GM23338 (cell line): ENCODE measurements at regions not wholly inside any gene's neighbourhood (a gene's known extent, or its start where the extent isn't known, plus 50 kb on each side); places are given as distances from the start of the nearest gene placed in this dataset.

Source experiments
- ATAC-seq: fragments of 200-7000 bp; cut with Tn5 transposase; 3 replicates; pipeline ENCODE4 v1.9.1; 2020
- DNase-seq: peaks from one replicate; pipeline ENCODE4 v3.0.0-alpha.2; 2015; ENCODE audit warnings: low spot score
- H2AFZ ChIP-seq: fragments of 200-600 bp; sonication (generic); 2 replicates; pipeline ENCODE4 v1.8.0; 2016; ENCODE audit warnings: antibody characterized with exemption, mild to moderate bottlenecking, moderate library complexity
- H3F3A ChIP-seq: fragments of 200-600 bp; sonication (generic); replicated peaks from 2 replicates; pipeline ENCODE4 v1.8.0; 2017; ENCODE audit warnings: antibody characterized with exemption, mixed run types, low read depth
- H3K27ac ChIP-seq: fragments of 200-600 bp; sonication (generic); 2 replicates; pipeline ENCODE4 v1.6.1; 2016; ENCODE audit warnings: low read depth
- H3K27me3 ChIP-seq: fragments of 200-600 bp; sonication (generic); 2 replicates; pipeline ENCODE4 v1.8.0; 2016; ENCODE audit warnings: mild to moderate bottlenecking, mixed run types, moderate library complexity; ENCODE audit not compliant: insufficient read depth
- H3K36me3 ChIP-seq: fragments of 200-600 bp; sonication (generic); 2 replicates; pipeline ENCODE4 v1.8.0; 2016; ENCODE audit warnings: mild to moderate bottlenecking; ENCODE audit not compliant: insufficient read depth
- H3K4me1 ChIP-seq: fragments of 200-600 bp; sonication (generic); 2 replicates; pipeline ENCODE4 v1.8.0; 2016; ENCODE audit warnings: mild to moderate bottlenecking, moderate library complexity; ENCODE audit not compliant: insufficient read depth
- H3K4me2 ChIP-seq: fragments of 200-600 bp; sonication (generic); 2 replicates; pipeline ENCODE4 v1.7.1; 2017; ENCODE audit warnings: mixed run types
- H3K4me3 ChIP-seq: fragments of 200-600 bp; sonication (generic); 2 replicates; pipeline ENCODE4 v1.6.1; 2016; ENCODE audit warnings: mixed run types
- H3K79me2 ChIP-seq: fragments of 200-600 bp; sonication (generic); replicated peaks from 2 replicates; pipeline ENCODE4 v1.8.0; 2017; ENCODE audit warnings: mild to moderate bottlenecking; ENCODE audit not compliant: insufficient read depth
- H3K9me2 ChIP-seq: fragments of 200-600 bp; sonication (generic); 2 replicates; pipeline ENCODE4 v1.8.0; 2017; ENCODE audit not compliant: insufficient read depth
- H4K20me1 ChIP-seq: fragments of 200-600 bp; sonication (generic); replicated peaks from 2 replicates; pipeline ENCODE4 v1.8.0; 2017; ENCODE audit warnings: mild to moderate bottlenecking; ENCODE audit not compliant: insufficient read depth
- H3K27ac Mint-ChIP-seq: 2 replicates; pipeline ENCODE4 v1.8.0; 2020; ENCODE audit warnings: inconsistent platforms, mild to moderate bottlenecking, moderate library complexity, mixed read lengths
- H3K27me3 Mint-ChIP-seq: 3 replicates; pipeline ENCODE4 v1.8.0; 2022; ENCODE audit warnings: low read depth, mild to moderate bottlenecking, moderate library complexity, mixed read lengths, inconsistent platforms; ENCODE audit not compliant: insufficient read depth, poor library complexity
- H3K36me3 Mint-ChIP-seq: 3 replicates; pipeline ENCODE4 v1.8.0; 2021; ENCODE audit warnings: low read depth, mild to moderate bottlenecking, inconsistent platforms, moderate library complexity, mixed read lengths
- H3K4me1 Mint-ChIP-seq: 3 replicates; pipeline ENCODE4 v1.8.0; 2020; ENCODE audit warnings: mild to moderate bottlenecking, inconsistent platforms, mixed read lengths
- H3K4me3 Mint-ChIP-seq: 3 replicates; pipeline ENCODE4 v1.8.0; 2021; ENCODE audit warnings: moderate library complexity, mild to moderate bottlenecking, inconsistent platforms, mixed read lengths
- H3K9me3 Mint-ChIP-seq: 3 replicates; pipeline ENCODE4 v1.8.0; 2020; ENCODE audit warnings: moderate library complexity, mild to moderate bottlenecking, inconsistent platforms, mixed read lengths
- CREB1 ChIP-seq: fragments of 250-450 bp; sonication (Bioruptor Pico); IDR thresholded peaks from 2 replicates; pipeline ENCODE4 v1.5.0; 2020; ENCODE audit warnings: low read depth, mild to moderate bottlenecking, moderate library complexity
- JUNB ChIP-seq: IDR thresholded peaks from one replicate; pipeline ENCODE4 v1.6.1; 2016; ENCODE audit warnings: antibody characterized with exemption; ENCODE audit not compliant: unreplicated experiment
- NANOG ChIP-seq: IDR thresholded peaks from 2 replicates; pipeline ENCODE4 v1.6.1; 2016; ENCODE audit warnings: antibody characterized with exemption, borderline replicate concordance
- REST ChIP-seq: IDR thresholded peaks from one replicate; pipeline ENCODE4 v1.6.1; 2018; ENCODE audit warnings: antibody characterized with exemption; ENCODE audit not compliant: unreplicated experiment
- STAT1 ChIP-seq: IDR thresholded peaks from one replicate; pipeline ENCODE4 v1.6.1; 2016; ENCODE audit warnings: antibody characterized with exemption; ENCODE audit not compliant: unreplicated experiment
- ZNF114 ChIP-seq: fragments of 250-450 bp; sonication (Bioruptor Pico); IDR thresholded peaks from 2 replicates; pipeline ENCODE4 v1.5.0; 2020; ENCODE audit warnings: mild to moderate bottlenecking, moderate library complexity
- ZNF331 ChIP-seq: fragments of 250-450 bp; sonication (Bioruptor Pico); IDR thresholded peaks from 2 replicates; pipeline ENCODE4 v1.5.0; 2020; ENCODE audit warnings: low read depth, mild to moderate bottlenecking, moderate library complexity
- TF ChIP-seq, protein P1 (sequence below): fragments of 250-450 bp; sonication (Bioruptor Pico); IDR thresholded peaks from 2 replicates; pipeline ENCODE4 v1.5.0; 2020; ENCODE audit warnings: mild to moderate bottlenecking, moderate library complexity

- H3K4me3 Mint-ChIP-seq: no peak overlapping the region
- no peaks in the 10 kb centered on the region for H3K27me3 ChIP-seq
- no peak overlapping the region for H3K4me3 ChIP-seq
- peaks cover 19% of the 10 kb centered on the region; the same call in 1 of the 2 replicates for H3K4me1 ChIP-seq
- TF ChIP-seq ZNF331 (CRISPR knock-in tag): no peak
- no peak for TF ChIP-seq JUNB
- TF ChIP-seq CREB1 (CRISPR knock-in tag): no peak
- TF ChIP-seq REST: peak; percentile 30
- no peaks in the 10 kb centered on the region; the same call in 1 of the 2 replicates for H3K9me2 ChIP-seq
- H3K27me3 Mint-ChIP-seq: peaks cover 4% of the 10 kb centered on the region
- H2AFZ ChIP-seq: peak overlapping the region; percentile 36; the same call in 1 of the 2 replicates
- H3K27ac Mint-ChIP-seq: no peak overlapping the region
- H3F3A ChIP-seq: no peaks in the 10 kb centered on the region
- no peak for ATAC-seq
- H3K27ac ChIP-seq: no peak overlapping the region
- H3K36me3 ChIP-seq: no peaks in the 10 kb centered on the region
- 0 out of 3 replicates have a peak, but pooled peaks cover 5% of the 10 kb centered on the region for H3K9me3 Mint-ChIP-seq
- no peaks in the 10 kb centered on the region for H4K20me1 ChIP-seq
- H3K36me3 Mint-ChIP-seq: peaks cover 3% of the 10 kb centered on the region; the same call in 1 of the 3 replicates
- DNase-seq: no peak
- H3K4me2 ChIP-seq: no peak overlapping the region
- H3K79me2 ChIP-seq: no peaks in the 10 kb centered on the region
- peaks cover 24% of the 10 kb centered on the region for H3K4me1 Mint-ChIP-seq
Observed at GRCh38 chr3:137165117-137165806, 207.5 kb downstream of the IL20RB start.

- Histone ChIP-seq H2AFZ (peak overlapping the region; percentile 91; the same call in 1 of the 2 replicates), H3K4me3 (no peak overlapping the region), H3K27me3 (no peaks in the 10 kb centered on the region), H3F3A (no peaks in the 10 kb centered on the region), H3K27ac (no peak overlapping the region), H4K20me1 (no peaks in the 10 kb centered on the region), H3K4me1 (no peaks in the 10 kb centered on the region), H3K9me2 (no peaks in the 10 kb centered on the region; the same call in 1 of the 2 replicates), H3K4me2 (no peak overlapping the region), H3K79me2 (no peaks in the 10 kb centered on the region), H3K36me3 (no peaks in the 10 kb centered on the region)
- DNase-seq: no peak
- TF ChIP-seq ZNF114 (CRISPR knock-in tag) (no peak), NANOG (no peak), ZNF331 (CRISPR knock-in tag) (no peak), CREB1 (CRISPR knock-in tag) (no peak), STAT1 (no peak)
- TF ChIP-seq, protein P1, sequence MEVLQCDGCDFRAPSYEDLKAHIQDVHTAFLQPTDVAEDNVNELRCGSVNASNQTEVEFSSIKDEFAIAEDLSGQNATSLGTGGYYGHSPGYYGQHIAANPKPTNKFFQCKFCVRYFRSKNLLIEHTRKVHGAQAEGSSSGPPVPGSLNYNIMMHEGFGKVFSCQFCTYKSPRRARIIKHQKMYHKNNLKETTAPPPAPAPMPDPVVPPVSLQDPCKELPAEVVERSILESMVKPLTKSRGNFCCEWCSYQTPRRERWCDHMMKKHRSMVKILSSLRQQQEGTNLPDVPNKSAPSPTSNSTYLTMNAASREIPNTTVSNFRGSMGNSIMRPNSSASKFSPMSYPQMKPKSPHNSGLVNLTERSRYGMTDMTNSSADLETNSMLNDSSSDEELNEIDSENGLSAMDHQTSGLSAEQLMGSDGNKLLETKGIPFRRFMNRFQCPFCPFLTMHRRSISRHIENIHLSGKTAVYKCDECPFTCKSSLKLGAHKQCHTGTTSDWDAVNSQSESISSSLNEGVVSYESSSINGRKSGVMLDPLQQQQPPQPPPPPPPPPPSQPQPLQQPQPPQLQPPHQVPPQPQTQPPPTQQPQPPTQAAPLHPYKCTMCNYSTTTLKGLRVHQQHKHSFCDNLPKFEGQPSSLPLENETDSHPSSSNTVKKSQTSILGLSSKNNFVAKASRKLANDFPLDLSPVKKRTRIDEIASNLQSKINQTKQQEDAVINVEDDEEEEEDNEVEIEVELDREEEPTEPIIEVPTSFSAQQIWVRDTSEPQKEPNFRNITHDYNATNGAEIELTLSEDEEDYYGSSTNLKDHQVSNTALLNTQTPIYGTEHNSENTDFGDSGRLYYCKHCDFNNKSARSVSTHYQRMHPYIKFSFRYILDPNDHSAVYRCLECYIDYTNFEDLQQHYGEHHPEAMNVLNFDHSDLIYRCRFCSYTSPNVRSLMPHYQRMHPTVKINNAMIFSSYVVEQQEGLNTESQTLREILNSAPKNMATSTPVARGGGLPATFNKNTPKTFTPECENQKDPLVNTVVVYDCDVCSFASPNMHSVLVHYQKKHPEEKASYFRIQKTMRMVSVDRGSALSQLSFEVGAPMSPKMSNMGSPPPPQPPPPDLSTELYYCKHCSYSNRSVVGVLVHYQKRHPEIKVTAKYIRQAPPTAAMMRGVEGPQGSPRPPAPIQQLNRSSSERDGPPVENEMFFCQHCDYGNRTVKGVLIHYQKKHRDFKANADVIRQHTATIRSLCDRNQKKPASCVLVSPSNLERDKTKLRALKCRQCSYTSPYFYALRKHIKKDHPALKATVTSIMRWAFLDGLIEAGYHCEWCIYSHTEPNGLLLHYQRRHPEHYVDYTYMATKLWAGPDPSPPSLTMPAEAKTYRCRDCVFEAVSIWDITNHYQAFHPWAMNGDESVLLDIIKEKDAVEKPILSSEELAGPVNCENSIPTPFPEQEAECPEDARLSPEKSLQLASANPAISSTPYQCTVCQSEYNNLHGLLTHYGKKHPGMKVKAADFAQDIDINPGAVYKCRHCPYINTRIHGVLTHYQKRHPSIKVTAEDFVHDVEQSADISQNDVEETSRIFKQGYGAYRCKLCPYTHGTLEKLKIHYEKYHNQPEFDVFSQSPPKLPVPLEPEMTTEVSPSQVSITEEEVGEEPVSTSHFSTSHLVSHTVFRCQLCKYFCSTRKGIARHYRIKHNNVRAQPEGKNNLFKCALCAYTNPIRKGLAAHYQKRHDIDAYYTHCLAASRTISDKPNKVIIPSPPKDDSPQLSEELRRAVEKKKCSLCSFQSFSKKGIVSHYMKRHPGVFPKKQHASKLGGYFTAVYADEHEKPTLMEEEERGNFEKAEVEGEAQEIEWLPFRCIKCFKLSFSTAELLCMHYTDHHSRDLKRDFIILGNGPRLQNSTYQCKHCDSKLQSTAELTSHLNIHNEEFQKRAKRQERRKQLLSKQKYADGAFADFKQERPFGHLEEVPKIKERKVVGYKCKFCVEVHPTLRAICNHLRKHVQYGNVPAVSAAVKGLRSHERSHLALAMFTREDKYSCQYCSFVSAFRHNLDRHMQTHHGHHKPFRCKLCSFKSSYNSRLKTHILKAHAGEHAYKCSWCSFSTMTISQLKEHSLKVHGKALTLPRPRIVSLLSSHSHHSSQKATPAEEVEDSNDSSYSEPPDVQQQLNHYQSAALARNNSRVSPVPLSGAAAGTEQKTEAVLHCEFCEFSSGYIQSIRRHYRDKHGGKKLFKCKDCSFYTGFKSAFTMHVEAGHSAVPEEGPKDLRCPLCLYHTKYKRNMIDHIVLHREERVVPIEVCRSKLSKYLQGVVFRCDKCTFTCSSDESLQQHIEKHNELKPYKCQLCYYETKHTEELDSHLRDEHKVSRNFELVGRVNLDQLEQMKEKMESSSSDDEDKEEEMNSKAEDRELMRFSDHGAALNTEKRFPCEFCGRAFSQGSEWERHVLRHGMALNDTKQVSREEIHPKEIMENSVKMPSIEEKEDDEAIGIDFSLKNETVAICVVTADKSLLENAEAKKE (CRISPR knock-in tag): no peak
- 0 out of 3 replicates have a peak, but pooled peaks cover 5% of the 10 kb centered on the region for H3K9me3 Mint-ChIP-seq
- peaks cover 4% of the 10 kb centered on the region; the same call in 1 of the 3 replicates for H3K36me3 Mint-ChIP-seq
- no peaks in the 10 kb centered on the region for H3K27me3 Mint-ChIP-seq
- H3K4me1 Mint-ChIP-seq: no peaks in the 10 kb centered on the region
- H3K4me3 Mint-ChIP-seq: no peak overlapping the region
- no peak overlapping the region for H3K27ac Mint-ChIP-seq
- no peak for ATAC-seq
Observed at GRCh38 chr3:137171834-137172603, 214.2 kb downstream of the IL20RB start.
